Heart left ventricle (tissue), 16 donors: ENCODE measurements at regions not wholly inside any gene's neighbourhood (a gene's known extent, or its start where the extent isn't known, plus 50 kb on each side); places are given as distances from the start of the nearest gene placed in this dataset.

Experiments used
- ATAC-seq, 4 donors: fragments of 200-7000 bp; cut with Tn5 transposase; one replicate each; pipeline ENCODE4 v1.9.1; 2020 to 2022; ENCODE audit warnings: moderate library complexity in 4 of 4, mild to moderate bottlenecking in 3 of 4, moderate number of reproducible peaks in 1 of 4
- DNase-seq, 5 donors: peaks; one replicate each; pipeline ENCODE4 v3.0.0-alpha.2; 2020
- H3K27ac ChIP-seq, 12 donors: fragments of 200-600 bp; sonication (generic) in 4 of 12; one replicate each; pipeline versions ENCODE4 v1.5.0 to v1.8.0; 2016 to 2022; ENCODE audit warnings: mild to moderate bottlenecking in 2 of 12
- H3K27me3 ChIP-seq, 9 donors: fragments of 200-600 bp; sonication (generic) in 2 of 9; one replicate each; pipeline versions ENCODE4 v1.5.1 to v1.8.0; 2016 to 2022; ENCODE audit warnings: mild to moderate bottlenecking in 3 of 9
- H3K36me3 ChIP-seq, 9 donors: fragments of 200-600 bp; sonication (generic) in 2 of 9; one replicate each; pipeline versions ENCODE4 v1.5.0 to v1.8.0; 2018 to 2022; ENCODE audit warnings: mild to moderate bottlenecking in 2 of 9
- H3K4me1 ChIP-seq, 12 donors: fragments of 200-600 bp; sonication (generic) in 4 of 12; one replicate each; pipeline versions ENCODE4 v1.5.0 to v1.8.0; 2016 to 2022; ENCODE audit warnings: mild to moderate bottlenecking in 3 of 12
- H3K4me3 ChIP-seq, 12 donors: fragments of 200-600 bp; sonication (generic) in 4 of 12; one replicate each; pipeline versions ENCODE4 v1.5.0 to v1.8.0; 2017 to 2022; ENCODE audit warnings: mild to moderate bottlenecking in 9 of 12, moderate library complexity in 4 of 12
- H3K9me3 ChIP-seq, 12 donors: fragments of 200-600 bp; sonication (generic) in 4 of 12; one replicate each; pipeline versions ENCODE4 v1.5.0 to v1.8.0; 2016 to 2022; ENCODE audit warnings: mild to moderate bottlenecking in 1 of 12
- CTCF ChIP-seq, 12 donors: fragments of 200-600 bp; sonication (generic) in 4 of 12; IDR thresholded peaks; one replicate each; pipeline versions ENCODE4 v1.5.0 to v1.8.0; 2018 to 2022; ENCODE audit warnings: antibody characterized with exemption in 12 of 12, mild to moderate bottlenecking in 5 of 12
- POLR2A ChIP-seq, 2 donors: fragments of 450-650 bp; IDR thresholded peaks; one replicate each; pipeline ENCODE4 v1.6.1; 2017; ENCODE audit warnings: antibody characterized with exemption in 2 of 2, mild to moderate bottlenecking in 2 of 2, moderate library complexity in 2 of 2
- WGBS, 4 donors: extraction: QIAGEN DNeasy Blood & Tissue Kit in 2 of 4; methylation state at CpG; one replicate each; pipeline versions ENCODE4 v1.1.5 to v1.1.7; 2013 to 2018; 5-methylcytosine and 5-hydroxymethylcytosine counted together
- intact Hi-C, 10 donors: fragments of 100-400 bp; cut with DNase I; formaldehyde crosslinking; loops; one replicate each; pipeline versions ENCODE4 v1.11.1 to v1.14.2; 2022
- donor health status: ischemic (EF 13 %, LVEDD 7.1; RV severe dilation, severe dysfunction).
- donor health status: healthy with polysubstance abuse.
- donor health status: DM: no; HTN: yes; CAD: no.
- donor health status: DM: no; HTN: no; CAD: no.
- donor health status: ischemic (EF 25% LVEDD 6.9; RV normal size, moderate dysfunction).
- donor health status: ischemic (EF 25% LVEDD 5.7; RV mildly dilated, moderate dysfunction).
- donor health status: healthy.
- donor health status: DM: yes; HTN: yes; CAD: no.
- donor health status: ischemic (EF 35%, LVEDD 5.7; RV mildly dilated, moderate dysfunction).
- donor health status: nonischemic (EF 11% LVEDD 7.7; RV severe dilation, severe dysfunction).
- donor health status: DM: yes; HTN: yes; CAD: no.
- donor health status: PGD.
- donor health status: ischemic (EF 29% LVEDD 5.4; RV normal size, mild dysfunction).
- donor health status: nonischemic (EF 23%, LVEDD 6.1; RV moderate dilation, normal function).

- ATAC-seq (no peak), DNase-seq (no peak)
- Histone ChIP-seq H3K9me3 (no peaks in the 10 kb centered on the region), H3K27me3 (peaks cover 0 to 4% (median 0%) of the 10 kb centered on the region in 9 donors), H3K4me3 (no peak overlapping the region), H3K27ac (no peak overlapping the region), H3K36me3 (no peaks in the 10 kb centered on the region), H3K4me1 (no peaks in the 10 kb centered on the region)
- intact Hi-C loops = no loop called here
- TF ChIP-seq POLR2A (IDR thresholded peaks at IDR 0.05) (no peak), CTCF (IDR thresholded peaks at IDR 0.05) (no peak)
- 63 to 75% (median 73%) methylated on average over 5 of the region's 5 CpGs for WGBS, 4 donors
Observed at GRCh38 chr6:45822246-45822812, 193.3 kb downstream of the CLIC5 start.

GRCh38 chr6:45818655-45819054, 197.0 kb downstream of the CLIC5 start:
- H3K4me3 ChIP-seq = no peak overlapping the region
- no peaks in the 10 kb centered on the region for H3K27me3 ChIP-seq
- H3K27ac ChIP-seq = no peak overlapping the region
- DNase-seq (no peak), ATAC-seq (no peak)
- intact Hi-C loops = no loop called here
- H3K4me1 ChIP-seq = no peaks in the 10 kb centered on the region
- WGBS, 4 donors = 83 to 89% (median 84%) methylated on average over 4 of the region's 4 CpGs
- TF ChIP-seq CTCF (IDR thresholded peaks at IDR 0.05) = no peak
- no peak for TF ChIP-seq POLR2A (IDR thresholded peaks at IDR 0.05)
- H3K9me3 ChIP-seq = no peaks in the 10 kb centered on the region
- no peaks in the 10 kb centered on the region for H3K36me3 ChIP-seq

GRCh38 chr6:45816674-45817297, 198.9 kb downstream of the CLIC5 start:
- WGBS, 4 donors = 78 to 85% (median 81%) methylated on average over 11 of the region's 11 CpGs
- ATAC-seq (no peak), DNase-seq (no peak)
- H3K9me3 ChIP-seq = no peaks in the 10 kb centered on the region
- H3K4me1 ChIP-seq = peaks cover 0 to 10% (median 0%) of the 10 kb centered on the region in 12 donors
- H3K36me3 ChIP-seq = no peaks in the 10 kb centered on the region
- no peaks in the 10 kb centered on the region for H3K27me3 ChIP-seq
- TF ChIP-seq POLR2A (IDR thresholded peaks at IDR 0.05) (no peak), CTCF (IDR thresholded peaks at IDR 0.05) (no peak)
- no peak overlapping the region for H3K27ac ChIP-seq
- intact Hi-C loops = no loop called here
- no peak overlapping the region for H3K4me3 ChIP-seq

DNA sequence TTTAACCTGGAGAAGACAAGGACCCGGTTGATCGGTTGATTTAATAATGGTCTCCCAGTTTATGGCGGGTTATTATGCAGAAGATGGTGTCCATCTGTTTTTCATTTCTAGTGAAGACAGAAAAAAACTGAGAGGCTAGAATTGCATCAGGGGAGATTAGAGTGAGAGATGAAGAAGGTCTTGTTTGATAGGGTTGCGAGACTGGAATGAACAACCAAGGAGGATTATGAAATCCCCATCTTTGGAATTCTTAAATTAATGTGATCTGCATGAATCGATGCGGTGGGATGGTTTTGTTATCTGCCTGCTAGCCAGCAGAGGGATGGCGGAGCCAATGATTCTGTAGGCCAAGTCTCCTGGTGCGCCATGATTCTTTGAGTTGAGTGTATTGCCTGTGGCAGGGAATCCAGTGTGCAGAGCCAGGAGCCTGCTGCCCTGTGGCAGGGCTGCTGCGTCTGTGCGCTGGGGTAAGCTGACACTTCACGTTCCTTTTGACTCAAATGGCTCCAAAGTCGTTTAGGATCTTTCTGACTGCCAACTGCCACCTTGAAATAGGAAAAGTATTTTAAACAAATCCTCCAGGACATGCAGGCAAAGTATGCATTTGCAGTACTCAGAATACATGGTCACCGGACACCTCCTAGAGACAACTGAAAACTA, 200.1 kb downstream of the CLIC5 start:
- 86 to 91% (median 89%) methylated on average over 13 of the region's 13 CpGs for WGBS, 4 donors
- Histone ChIP-seq H3K4me3 (no peak overlapping the region), H3K9me3 (no peaks in the 10 kb centered on the region), H3K36me3 (no peaks in the 10 kb centered on the region), H3K27ac (no peak overlapping the region), H3K4me1 (peaks cover 0 to 10% (median 0%) of the 10 kb centered on the region in 12 donors), H3K27me3 (no peaks in the 10 kb centered on the region)
- intact Hi-C loops = no loop called here
- DNase-seq (no peak), ATAC-seq (no peak)
- TF ChIP-seq POLR2A (IDR thresholded peaks at IDR 0.05) = no peak
- TF ChIP-seq CTCF (IDR thresholded peaks at IDR 0.05) = no peak
